Activated CD4-positive, alpha-beta T cell treated with anti-CD3 and anti-CD28 coated beads, Interleukin-2, Interleukin-6, amounts not matched to agents 100 ng/mL and 50 ng/mL, durations not matched to agents 16 hours and 8 hours (primary cell): ENCODE measurements at regions not wholly inside any gene's neighbourhood (a gene's known extent, or its start where the extent isn't known, plus 50 kb on each side); places are given as distances from the start of the nearest gene placed in this dataset.
A peak's percentile ranks its signal among the peaks of the same experiment; 100 is the strongest.
"Not testable (repeated sequence)": the region's sequence is repeated elsewhere in the genome, so short reads cannot be mapped to it uniquely, and the experiment has no call there.

Source experiments
- DNase-seq: peaks from one replicate; pipeline ENCODE4 v3.0.0-alpha.2; 2020

DNA sequence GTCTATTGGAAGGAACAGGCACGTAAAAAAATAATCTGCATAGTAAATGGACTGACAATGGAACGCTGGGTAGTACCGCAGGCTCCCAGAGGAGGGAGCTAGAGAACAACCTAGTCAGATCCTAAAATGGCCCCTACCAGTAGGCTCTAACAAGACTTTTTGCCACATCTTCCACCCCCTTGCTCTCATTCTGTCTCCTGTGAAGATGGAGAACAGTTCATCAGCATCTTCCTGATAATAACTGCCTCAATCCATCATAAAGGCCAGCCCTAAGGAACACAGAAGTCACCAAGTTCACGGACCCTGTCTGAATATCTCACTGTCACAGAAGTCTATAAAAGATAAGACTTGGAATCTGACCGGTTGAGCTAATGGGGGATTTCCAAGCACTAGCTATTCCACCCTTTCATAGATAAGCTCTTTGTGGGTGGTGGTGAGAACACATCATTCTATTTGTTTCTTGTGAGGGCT lies 133.4 kb downstream of the SLC1A3 start:
- peak; percentile 76 for DNase-seq

GRCh38 chr5:36740259-36740898 lies 134.0 kb downstream of the SLC1A3 start:
- DNase-seq = no peak

DNA sequence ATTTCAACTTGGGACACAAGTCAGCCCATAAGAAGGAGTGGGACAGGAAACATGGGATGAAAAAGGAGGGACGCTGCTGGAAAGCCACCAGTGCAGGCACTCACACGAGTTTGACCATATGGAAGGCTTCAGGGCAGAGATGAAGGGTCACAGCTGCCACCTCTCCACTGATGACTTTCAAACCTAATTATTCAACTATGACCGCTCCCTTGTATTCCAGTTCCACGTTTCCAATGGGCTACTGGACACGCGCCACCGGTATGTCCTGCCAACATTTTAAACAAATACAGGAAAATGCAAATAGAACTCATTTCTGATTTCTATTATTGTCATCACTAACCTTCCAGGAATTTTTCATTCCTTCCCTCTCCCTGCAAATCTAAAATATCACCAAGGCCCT lies 134.7 kb downstream of the SLC1A3 start:
- no peak for DNase-seq

DNA sequence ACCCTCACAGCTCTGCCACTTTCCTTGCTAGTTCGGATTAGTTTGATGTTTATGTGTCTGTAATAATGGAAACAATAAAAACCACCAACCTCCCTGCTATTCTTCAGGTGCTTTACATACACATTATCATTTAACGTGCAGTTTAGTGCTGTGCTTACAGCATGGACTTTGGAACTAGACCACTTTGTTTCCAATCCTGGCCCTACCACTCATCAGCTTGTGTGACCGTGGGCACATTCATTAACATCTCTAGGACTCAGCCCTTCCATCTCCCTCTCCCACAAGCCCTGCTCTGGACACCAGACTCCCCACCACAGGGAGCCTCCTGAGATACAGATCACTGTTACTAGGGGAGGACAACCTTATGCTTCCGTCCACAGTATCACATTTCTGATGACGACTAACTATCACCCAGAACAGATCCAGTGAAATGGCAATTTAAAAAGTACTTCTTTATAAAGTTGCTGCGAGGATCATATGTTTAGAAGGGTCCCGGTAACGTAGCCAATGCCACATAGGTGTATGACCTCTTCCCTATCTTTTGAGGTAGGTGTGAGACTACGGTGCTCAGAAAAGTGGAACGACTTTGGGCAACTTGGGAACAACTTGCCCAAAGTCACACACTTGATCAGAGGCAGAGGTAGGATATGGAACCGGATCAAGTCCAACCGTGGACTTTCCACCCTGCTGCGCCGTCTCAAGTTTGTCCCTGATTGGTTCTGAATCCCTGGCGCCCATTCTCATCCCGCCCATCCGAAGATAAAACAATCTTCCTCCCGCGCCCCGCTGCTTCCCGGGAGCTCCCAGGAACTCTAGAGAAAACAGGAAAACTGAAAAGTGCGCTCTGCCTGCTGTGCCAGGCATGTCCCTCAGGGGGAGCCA lies 132.4 kb upstream of the NIPBL start:
- DNase-seq = no peak

DNA sequence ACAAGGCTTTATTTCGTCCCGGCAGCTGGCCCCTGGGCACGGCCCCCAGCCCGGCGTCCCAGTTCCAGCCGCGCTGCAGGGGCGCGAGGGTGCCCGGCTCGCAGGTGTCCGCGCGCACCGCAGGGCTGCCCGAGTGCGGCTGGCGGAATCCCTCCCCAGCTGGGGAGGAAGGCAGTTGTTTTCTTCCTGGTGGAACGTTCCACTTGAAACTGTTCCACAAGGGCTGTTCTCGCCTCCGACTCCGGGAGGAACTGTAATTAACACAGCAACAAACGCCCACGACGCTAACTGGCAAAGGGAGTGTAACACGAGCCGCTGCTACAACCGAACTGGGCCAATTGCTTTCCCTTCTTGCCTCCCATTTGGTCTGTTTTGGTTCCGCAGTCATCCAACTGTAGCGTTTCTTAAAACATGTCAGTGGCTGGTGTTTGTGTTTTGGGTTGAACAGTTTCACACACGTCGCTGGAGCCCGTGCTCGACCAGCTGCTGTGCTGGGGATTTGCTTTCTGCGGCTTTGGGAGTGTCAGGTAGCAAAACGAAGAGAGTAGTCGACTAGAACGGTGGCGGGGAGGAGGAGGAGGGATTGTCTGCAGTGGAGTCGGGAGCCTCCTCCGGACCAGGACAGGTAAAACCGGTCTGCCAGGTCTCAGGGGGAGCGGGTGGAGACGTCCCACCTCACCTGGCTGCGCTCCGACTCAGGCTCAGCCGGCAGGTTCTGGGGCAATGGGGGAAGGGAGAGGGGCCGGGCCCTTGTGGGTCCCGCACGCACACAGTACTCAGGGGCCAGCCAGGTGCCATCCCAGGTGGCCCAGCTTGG lies 131.6 kb upstream of the NIPBL start:
- peak; percentile 39 for DNase-seq

DNA sequence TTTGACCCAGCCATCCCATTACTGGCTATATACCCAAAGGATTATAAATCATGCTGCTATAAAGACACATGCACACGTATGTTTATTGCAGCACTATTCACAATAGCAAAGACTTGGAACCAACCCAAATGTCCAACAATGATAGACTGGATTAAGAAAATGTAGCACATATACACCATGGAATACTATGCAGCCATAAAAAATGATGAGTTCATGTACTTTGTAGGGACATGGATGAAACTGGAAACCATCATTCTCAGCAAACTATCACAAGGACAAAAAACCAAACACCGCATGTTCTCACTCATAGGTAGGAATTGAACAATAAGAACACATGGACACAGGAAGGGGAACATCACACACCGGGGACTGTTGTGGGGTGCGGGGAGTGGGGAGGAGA lies 128.8 kb upstream of the NIPBL start:
- not testable (repeated sequence) for DNase-seq

DNA sequence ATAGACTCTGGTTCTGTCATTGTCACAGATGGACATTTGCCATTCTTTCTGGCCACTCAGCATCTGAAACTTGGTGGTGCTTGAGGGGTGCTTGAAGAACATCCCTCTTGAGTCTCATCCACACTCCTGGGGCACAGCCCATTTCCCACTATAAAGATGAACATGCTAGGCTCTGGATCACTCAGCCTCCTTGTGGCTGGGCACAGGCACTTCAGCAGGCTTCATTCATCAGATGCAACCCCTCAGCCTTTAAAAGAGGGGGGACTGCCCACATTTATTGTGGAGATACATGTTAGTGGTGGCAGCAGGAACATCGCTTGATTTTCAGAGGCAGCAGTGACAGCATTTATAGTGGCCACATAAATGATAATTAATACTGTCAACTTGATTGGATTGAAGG lies 124.7 kb upstream of the NIPBL start:
- no peak for DNase-seq

DNA sequence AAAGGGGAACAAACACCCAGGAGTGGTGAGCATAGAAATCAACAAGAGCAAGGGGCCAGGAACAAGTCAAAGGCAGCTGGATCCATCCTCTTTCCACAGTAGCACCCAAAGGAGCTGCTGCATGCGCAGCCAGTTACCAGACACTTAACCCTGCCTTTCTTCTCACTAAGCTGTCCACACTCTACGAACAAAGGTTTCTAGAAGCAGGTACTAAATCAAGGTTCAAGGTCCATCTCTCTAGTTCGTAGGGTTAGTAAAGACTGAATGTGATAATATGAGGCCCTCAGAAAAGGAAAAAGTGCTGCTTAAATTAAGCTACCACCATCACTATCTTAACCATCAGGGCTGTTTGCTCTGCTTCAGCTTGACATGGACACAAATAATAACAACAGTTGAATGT lies 121.2 kb upstream of the NIPBL start:
- DNase-seq = no peak

DNA sequence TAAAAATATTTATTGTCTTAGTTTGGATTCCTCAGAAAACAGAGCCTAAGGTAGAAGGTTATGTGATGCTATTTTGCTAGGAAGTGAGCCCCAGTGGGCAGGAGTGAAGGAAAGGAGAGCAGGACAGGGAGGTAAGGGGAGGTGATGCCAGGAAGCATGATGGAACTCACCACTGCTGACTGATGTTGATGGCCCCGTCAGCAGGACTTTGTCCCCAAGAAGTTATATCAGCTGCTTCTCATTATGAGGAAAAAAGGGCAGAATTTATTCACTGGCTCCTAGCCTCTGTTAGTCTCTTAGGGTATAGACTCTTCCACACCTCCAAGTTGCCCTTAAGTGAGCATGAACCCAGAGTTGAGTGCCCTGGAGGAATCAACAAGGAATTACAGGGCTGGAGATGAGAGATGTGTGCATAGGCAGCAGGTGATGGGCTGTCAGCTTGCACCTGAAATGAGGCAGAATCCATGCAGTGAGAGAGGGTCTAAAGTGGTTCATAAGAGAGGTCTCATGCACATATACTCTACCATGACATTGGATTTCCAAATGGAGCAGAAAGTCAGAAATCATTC lies 120.6 kb upstream of the NIPBL start:
- no peak for DNase-seq

DNA sequence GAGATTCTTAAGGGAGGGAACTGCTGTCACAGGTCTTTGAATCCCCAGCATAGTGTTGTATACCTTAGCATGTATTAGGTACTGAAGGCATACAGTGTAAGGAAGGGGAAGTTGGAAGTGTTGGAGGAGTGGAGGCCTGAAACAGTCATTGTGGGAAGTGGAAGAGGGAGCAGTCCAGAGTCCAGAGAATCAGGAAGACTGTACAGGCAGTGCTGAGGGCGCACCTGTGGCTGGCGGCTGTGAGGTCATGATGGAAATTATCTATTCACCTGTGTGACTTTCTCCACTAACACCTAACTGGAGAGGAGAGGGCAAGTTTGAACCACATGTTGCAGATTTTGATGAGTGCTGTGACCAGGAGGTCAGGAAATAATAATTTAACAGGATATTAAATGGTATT lies 119.7 kb upstream of the NIPBL start:
- DNase-seq = no peak

- DNase-seq = no peak
These were observed 117.5 kb upstream of the NIPBL start for GRCh38 chr5:36759117-36759516.

DNA sequence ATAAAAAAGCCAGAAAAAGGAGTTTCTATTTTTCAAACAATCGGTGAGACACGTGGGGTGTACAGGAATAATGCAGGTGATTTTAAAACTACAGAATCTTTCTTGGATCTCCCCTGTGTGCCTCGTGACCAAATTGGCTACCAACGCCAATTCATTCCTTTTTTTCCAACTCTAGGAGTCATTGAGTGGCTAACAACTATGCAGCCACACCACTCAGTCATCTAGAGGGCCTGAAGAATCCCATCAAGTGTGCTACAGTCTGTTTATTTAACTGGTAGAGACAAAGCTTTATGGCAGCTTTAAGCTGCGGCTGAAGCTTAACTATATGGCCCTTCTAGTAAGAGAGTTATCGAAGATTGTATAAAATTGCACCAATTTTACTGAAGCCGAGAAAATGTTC lies 113.1 kb upstream of the NIPBL start:
- no peak for DNase-seq

- DNase-seq = no peak
These were observed 110.7 kb upstream of the NIPBL start for GRCh38 chr5:36765876-36766275.

- no peak for DNase-seq
These were observed 109.6 kb upstream of the NIPBL start for GRCh38 chr5:36766981-36767380.

DNA sequence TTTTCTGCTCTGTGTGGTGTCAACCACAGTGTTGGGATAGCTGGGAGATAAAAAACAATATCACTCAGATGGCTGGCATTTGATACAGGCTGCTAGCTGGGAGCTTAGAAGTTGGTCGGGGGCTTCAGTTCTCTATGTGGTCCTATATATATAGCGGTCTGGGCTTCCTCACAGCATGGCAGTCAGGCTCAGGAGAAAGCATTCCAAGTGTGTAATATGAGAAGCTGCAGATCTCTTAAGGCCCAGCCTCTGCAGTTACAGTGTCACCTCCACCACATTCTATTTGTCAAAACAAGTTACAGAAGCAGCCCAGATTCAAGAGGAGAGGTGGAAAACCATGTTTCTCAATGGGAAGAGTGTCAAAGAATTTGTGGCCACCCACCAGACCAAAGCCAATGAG lies 108.1 kb upstream of the NIPBL start:
- DNase-seq = no peak

GRCh38 chr5:36769129-36769770 lies 107.3 kb upstream of the NIPBL start:
- no peak for DNase-seq

GRCh38 chr5:36770125-36770524 lies 106.4 kb upstream of the NIPBL start:
- DNase-seq = no peak

GRCh38 chr5:36772276-36773140 lies 104.1 kb upstream of the NIPBL start:
- DNase-seq = no peak

GRCh38 chr5:36777105-36777757 lies 99.3 kb upstream of the NIPBL start:
- DNase-seq = no peak

DNA sequence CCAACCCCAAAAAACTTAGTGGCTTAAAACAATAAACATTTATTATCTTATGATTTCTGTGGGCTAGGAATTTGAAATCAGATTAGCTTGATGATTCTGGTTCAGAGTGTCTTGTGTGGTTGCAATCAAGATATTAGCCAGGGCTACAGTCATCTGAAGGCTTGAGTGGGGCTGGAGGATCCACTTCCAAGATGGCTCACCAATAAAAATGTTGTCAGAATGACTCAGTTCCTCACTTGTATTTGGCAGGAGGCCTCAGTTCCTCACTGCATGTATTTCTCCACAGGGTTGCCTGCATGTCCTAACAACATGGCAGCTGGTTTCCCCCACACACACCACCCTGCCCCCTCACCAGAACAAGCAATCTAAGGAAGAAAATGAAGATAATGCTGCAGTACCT lies 98.2 kb upstream of the NIPBL start:
- DNase-seq = no peak

GRCh38 chr5:36782612-36783011 lies 94.0 kb upstream of the NIPBL start:
- DNase-seq = not testable (repeated sequence)
